ENCODE measurements at regions not wholly inside any gene's neighbourhood (a gene's known extent, or its start where the extent isn't known, plus 50 kb on each side); places are given as distances from the start of the nearest gene placed in this dataset.

DNA sequence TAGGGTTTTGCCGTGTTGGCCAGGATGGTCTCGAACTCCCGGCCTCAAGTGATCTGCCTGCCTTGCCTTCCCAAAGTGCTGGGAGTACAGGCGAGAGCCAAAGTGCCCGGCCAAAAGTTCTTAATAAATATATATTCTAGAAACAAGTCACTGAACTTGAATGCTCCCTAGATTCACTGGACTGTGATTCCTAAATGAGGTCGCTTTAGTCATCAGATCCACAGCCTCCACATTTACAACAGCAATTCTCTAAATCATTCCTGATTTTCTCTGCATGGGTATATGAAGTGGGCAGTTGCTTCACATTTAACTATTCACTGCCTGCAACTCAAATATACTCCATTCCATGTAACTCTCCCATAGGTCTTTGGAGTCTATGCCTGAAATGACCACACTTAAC lies 813.0 kb downstream of the GALC start:
- Histone ChIP-seq H3K27ac (no peak overlapping the region), H3K4me1 (replicated peaks in 1 of 2) (no peaks in the 10 kb centered on the region), H3K4me3 (no peak overlapping the region), H3K27me3 (no peaks in the 10 kb centered on the region), H3K36me3 (replicated peaks in 1 of 2) (no peaks in the 10 kb centered on the region), H3K9me3 (replicated peaks in 1 of 3) (no peaks in the 10 kb centered on the region)
- intact Hi-C loops (cut with DNase I) = no loop called here
- TF ChIP-seq POLR2A (IDR thresholded peaks at IDR 0.05) = no peak
- TF ChIP-seq, protein P1, sequence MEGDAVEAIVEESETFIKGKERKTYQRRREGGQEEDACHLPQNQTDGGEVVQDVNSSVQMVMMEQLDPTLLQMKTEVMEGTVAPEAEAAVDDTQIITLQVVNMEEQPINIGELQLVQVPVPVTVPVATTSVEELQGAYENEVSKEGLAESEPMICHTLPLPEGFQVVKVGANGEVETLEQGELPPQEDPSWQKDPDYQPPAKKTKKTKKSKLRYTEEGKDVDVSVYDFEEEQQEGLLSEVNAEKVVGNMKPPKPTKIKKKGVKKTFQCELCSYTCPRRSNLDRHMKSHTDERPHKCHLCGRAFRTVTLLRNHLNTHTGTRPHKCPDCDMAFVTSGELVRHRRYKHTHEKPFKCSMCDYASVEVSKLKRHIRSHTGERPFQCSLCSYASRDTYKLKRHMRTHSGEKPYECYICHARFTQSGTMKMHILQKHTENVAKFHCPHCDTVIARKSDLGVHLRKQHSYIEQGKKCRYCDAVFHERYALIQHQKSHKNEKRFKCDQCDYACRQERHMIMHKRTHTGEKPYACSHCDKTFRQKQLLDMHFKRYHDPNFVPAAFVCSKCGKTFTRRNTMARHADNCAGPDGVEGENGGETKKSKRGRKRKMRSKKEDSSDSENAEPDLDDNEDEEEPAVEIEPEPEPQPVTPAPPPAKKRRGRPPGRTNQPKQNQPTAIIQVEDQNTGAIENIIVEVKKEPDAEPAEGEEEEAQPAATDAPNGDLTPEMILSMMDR (IDR thresholded peaks at IDR 0.05) = no peak
- 85 to 91% (median 90%) methylated on average over 6 of the region's 6 CpGs for WGBS, 4 donors
- no peak for DNase-seq

DNA sequence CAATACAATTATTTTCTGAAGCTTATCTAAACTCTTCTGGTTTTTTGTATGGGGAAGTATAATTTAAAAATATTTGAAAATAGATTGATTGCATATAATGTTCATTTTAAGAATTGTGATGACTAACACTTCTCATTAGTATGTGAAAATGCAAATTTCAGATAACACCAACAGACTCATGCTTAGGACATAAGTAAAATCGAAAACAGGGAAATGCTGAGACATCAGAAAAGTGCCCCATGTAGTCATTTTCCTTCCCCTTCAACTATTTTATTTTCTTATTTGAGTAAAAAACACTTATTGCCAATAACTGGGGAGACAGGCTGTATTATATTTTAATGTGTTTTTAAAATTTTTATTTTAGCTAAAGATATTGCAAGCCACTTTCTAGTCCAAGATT lies 814.7 kb downstream of the GALC start:
- no peaks in the 10 kb centered on the region for H3K4me1 ChIP-seq (replicated peaks in 1 of 2)
- no peak overlapping the region for H3K4me3 ChIP-seq
- intact Hi-C loops (cut with DNase I) = no loop called here
- DNase-seq = no peak
- no peaks in the 10 kb centered on the region for H3K9me3 ChIP-seq (replicated peaks in 1 of 3)
- H3K27me3 ChIP-seq = no peaks in the 10 kb centered on the region
- no peaks in the 10 kb centered on the region for H3K36me3 ChIP-seq (replicated peaks in 1 of 2)
- TF ChIP-seq POLR2A (IDR thresholded peaks at IDR 0.05) = no peak
- TF ChIP-seq, protein P1 (IDR thresholded peaks at IDR 0.05) = no peak
- H3K27ac ChIP-seq = no peak overlapping the region
- WGBS, 4 donors = 45 to 76% (median 62%) methylated on average over 1 of the region's 1 CpG

DNA sequence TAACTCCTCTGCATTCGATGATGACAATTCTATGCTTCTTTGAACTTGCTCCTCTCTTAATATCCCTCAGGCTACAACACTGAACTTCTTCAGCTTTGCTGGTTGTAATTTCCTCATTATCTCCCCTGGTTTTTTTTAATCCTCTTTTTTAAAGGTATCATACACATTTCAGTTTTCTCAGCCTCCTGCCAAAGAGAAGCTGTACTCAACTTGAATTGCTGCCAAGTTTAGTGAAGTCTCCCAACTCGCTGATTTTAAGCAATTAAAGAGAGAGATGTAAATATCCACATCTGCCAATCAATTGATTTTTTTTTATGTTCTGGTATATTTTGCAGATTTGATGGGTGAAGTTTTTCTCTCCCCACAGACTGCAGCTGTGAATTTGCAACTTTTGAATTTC lies 817.8 kb downstream of the GALC start:
- Histone ChIP-seq H3K9me3 (replicated peaks in 1 of 3) (no peaks in the 10 kb centered on the region), H3K27me3 (no peaks in the 10 kb centered on the region), H3K27ac (no peak overlapping the region), H3K36me3 (replicated peaks in 1 of 2) (no peaks in the 10 kb centered on the region), H3K4me1 (replicated peaks in 1 of 2) (no peaks in the 10 kb centered on the region), H3K4me3 (no peak overlapping the region)
- intact Hi-C loops (cut with DNase I) = no loop called here
- TF ChIP-seq, protein P1 (IDR thresholded peaks at IDR 0.05) = no peak
- no peak for TF ChIP-seq POLR2A (IDR thresholded peaks at IDR 0.05)
- 23 to 37% (median 29%) methylated on average over 2 of the region's 2 CpGs for WGBS, 4 donors
- DNase-seq = no peak

DNA sequence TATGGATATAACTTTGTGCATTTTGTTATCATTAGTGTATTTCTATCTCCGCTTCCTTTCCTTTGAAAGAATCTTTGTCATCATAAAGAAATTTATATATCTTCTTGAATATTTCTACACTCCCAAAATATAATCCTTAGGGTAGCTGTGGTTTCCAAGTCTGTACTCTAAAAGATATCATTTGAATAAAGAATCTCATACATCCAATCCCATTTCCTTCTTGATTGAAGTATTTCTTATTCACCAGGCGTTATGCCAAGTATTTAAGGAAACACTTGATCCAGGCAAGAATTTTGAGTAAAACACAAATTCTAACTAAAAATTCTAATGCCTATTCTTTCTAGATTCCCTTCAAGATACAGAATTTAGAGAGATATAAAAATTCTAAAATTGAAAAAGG lies 821.8 kb downstream of the GALC start:
- no peaks in the 10 kb centered on the region for H3K27me3 ChIP-seq
- no peaks in the 10 kb centered on the region for H3K4me1 ChIP-seq (replicated peaks in 1 of 2)
- H3K36me3 ChIP-seq (replicated peaks in 1 of 2) = no peaks in the 10 kb centered on the region
- intact Hi-C loops (cut with DNase I) = no loop called here
- no peak overlapping the region for H3K27ac ChIP-seq
- TF ChIP-seq, protein P1 (IDR thresholded peaks at IDR 0.05) = no peak
- TF ChIP-seq POLR2A (IDR thresholded peaks at IDR 0.05) = no peak
- 79 to 84% (median 81%) methylated on average over 2 of the region's 2 CpGs for WGBS, 4 donors
- no peaks in the 10 kb centered on the region for H3K9me3 ChIP-seq (replicated peaks in 1 of 3)
- H3K4me3 ChIP-seq = no peak overlapping the region
- no peak for DNase-seq

All from adrenal gland (tissue), 9 donors.